Activated T-cell treated with anti-CD3 and anti-CD28 coated beads, Interleukin-2, amount 50 U/mL, for 72 hours (primary cell): ENCODE measurements at regions not wholly inside any gene's neighbourhood (a gene's known extent, or its start where the extent isn't known, plus 50 kb on each side); places are given as distances from the start of the nearest gene placed in this dataset.
"Not testable (repeated sequence)": the region's sequence is repeated elsewhere in the genome, so short reads cannot be mapped to it uniquely, and the experiment has no call there.

ENCODE experiments used
- ATAC-seq, 2 donors: fragments of 150-1000 bp; cut with Tn5 transposase; replicated peaks in 1 of 2; 2 replicates each; pipeline ENCODE4 v1.10.0; 2021; ENCODE audit warnings: moderate library complexity in 2 of 2, mild to moderate bottlenecking in 1 of 2
- DNase-seq, 2 donors: peaks; one replicate each; pipeline ENCODE4 v3.0.0; 2021 to 2022; ENCODE audit warnings: mixed read lengths in 1 of 2
- H3K27ac Mint-ChIP-seq: one replicate; pipeline ENCODE4 v1.8.0; 2022; ENCODE audit warnings: mild to moderate bottlenecking, moderate library complexity, mixed read lengths
- H3K27me3 Mint-ChIP-seq: one replicate; pipeline ENCODE4 v1.8.0; 2022; ENCODE audit warnings: low read depth, mixed read lengths
- H3K36me3 Mint-ChIP-seq, 2 donors: one replicate each; pipeline ENCODE4 v1.8.0; 2022; ENCODE audit warnings: mixed read lengths in 2 of 2, mild to moderate bottlenecking in 1 of 2; ENCODE audit not compliant: insufficient read depth in 2 of 2
- H3K4me1 Mint-ChIP-seq: one replicate; pipeline ENCODE4 v1.8.0; 2022; ENCODE audit warnings: low read depth, mixed read lengths
- H3K4me3 Mint-ChIP-seq, 2 donors: one replicate each; pipeline ENCODE4 v1.8.0; 2022; ENCODE audit warnings: mild to moderate bottlenecking in 2 of 2, mixed read lengths in 2 of 2, moderate library complexity in 2 of 2
- H3K9me3 Mint-ChIP-seq, 2 donors: one replicate each; pipeline ENCODE4 v1.8.0; 2022; ENCODE audit warnings: mixed read lengths in 2 of 2

DNA sequence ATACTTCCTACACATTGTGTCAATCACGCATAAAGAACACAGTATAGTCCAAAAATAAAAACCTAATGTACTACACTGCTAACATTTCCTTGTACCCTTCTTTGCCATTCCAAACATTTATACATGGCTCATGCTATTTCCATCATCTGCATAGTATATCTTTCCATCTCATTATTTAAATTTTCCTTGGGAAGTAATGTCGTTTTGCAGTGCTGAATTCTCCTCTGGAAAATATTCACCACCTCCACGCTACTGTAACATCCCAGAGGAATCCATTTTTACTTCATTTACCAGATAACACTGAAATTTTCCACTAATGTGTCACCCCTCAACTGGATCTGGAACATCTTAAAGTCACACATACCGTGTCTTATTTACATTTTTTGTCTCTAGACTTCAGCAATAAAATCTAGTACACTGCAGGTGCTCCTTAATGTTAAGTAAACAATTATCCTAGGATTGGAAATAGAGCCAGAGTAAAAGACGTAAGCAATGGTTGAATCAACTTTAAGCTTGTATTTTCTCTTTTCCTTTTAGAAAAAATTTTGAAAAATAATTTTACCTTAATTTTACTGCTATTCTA is 881.0 kb downstream of the AMY1C start:
- no peaks in the 10 kb centered on the region for H3K36me3 Mint-ChIP-seq
- H3K4me3 Mint-ChIP-seq = no peak overlapping the region
- no peaks in the 10 kb centered on the region for H3K4me1 Mint-ChIP-seq
- peaks cover 2 to 4% of the 10 kb centered on the region in 2 donors for H3K9me3 Mint-ChIP-seq
- DNase-seq = no peak
- H3K27me3 Mint-ChIP-seq = no peaks in the 10 kb centered on the region
- no peak for ATAC-seq
- no peak overlapping the region for H3K27ac Mint-ChIP-seq

DNA sequence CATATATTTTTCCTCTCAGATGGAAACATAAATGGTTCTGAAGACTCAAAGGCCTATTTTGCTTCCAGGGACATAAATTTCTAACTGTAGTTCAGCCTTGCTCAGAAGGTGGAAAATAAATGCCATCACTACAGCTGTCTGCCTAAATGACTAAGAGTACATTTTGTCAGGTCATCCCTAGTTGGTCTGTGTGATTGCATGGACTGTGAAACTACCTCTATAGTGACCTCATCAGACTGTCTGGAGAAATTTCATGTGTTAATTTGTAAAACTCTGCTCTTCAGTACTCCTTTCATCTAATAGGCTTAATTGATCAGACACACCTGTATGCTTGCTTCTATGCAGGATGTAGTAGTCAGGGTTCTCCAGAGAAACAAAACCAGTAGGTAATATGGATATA is 886.9 kb downstream of the AMY1C start:
- Mint-ChIP-seq H3K27me3 (no peaks in the 10 kb centered on the region), H3K4me1 (no peaks in the 10 kb centered on the region), H3K27ac (no peak overlapping the region), H3K4me3 (no peak overlapping the region), H3K9me3 (peaks cover 3 to 5% of the 10 kb centered on the region in 2 donors), H3K36me3 (peaks cover 0 to 2% of the 10 kb centered on the region in 2 donors)
- DNase-seq = no peak
- no peak for ATAC-seq

DNA sequence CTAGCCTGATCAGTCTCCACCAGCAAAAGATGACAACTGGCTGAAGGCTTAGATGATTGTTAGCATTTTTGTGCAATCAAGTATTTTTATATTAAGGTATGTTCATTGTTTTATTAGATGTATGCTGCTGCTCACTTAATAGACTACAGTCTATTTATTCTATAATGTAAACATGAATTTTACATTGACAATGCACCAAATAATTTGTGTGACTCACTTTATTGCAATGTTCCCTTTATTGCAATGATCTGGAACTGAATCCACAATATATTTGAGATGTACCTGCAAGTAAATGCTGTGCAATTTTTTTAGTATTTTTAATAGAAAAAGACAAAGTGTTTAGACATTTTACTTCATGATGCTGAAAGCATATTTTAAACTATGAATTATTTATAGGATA is 896.5 kb downstream of the AMY1C start:
- Mint-ChIP-seq H3K27me3 (no peaks in the 10 kb centered on the region), H3K9me3 (peaks cover 2 to 5% of the 10 kb centered on the region in 2 donors), H3K4me3 (no peak overlapping the region), H3K27ac (no peak overlapping the region), H3K36me3 (no peaks in the 10 kb centered on the region), H3K4me1 (no peaks in the 10 kb centered on the region)
- ATAC-seq = no peak
- DNase-seq = no peak

DNA sequence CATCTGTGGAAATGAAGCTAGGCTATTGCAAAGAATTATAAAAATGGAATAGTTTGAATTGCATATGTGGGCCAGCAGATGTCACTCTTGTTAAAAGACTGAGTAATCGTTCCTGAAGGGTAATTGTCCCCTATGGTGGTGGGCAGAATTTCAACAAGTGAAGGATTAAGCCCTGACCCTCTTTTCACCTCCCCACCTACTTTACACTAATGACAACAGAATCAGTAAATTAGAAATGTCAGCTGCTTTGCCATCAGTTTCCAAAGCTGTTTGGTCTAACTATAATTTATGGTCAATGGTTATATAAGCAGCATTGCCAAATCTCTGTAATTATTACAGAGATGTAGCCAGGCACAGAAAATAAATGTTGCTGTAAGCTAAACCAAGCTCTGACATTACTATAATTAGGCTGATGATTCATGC is 898.6 kb downstream of the AMY1C start:
- Mint-ChIP-seq H3K27ac (no peak overlapping the region), H3K4me3 (no peak overlapping the region), H3K4me1 (no peaks in the 10 kb centered on the region), H3K27me3 (no peaks in the 10 kb centered on the region), H3K36me3 (no peaks in the 10 kb centered on the region), H3K9me3 (peaks cover 0 to 6% of the 10 kb centered on the region in 2 donors)
- no peak for DNase-seq
- no peak for ATAC-seq

DNA sequence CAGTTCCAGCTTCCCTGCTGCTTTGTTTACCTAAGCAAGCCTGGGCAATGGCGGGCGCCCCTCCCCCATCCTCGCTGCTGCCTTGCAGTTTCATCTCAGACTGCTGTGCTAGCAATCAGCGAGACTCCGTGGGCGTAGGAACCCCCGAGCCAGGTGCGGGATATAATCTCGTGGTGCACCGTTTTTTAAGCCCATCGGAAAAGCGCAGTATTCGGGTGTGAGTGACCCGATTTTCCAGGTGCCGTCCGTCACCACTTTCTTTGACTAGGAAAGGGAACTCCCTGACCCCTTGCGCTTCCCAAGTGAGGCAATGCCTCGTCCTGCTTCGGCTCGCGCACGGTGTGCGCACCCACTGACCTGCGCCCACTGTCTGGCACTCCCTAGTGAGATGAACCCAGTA is 914.7 kb downstream of the AMY1C start:
- DNase-seq, H3K4me1 Mint-ChIP-seq, H3K9me3 Mint-ChIP-seq, ATAC-seq, H3K4me3 Mint-ChIP-seq, H3K27me3 Mint-ChIP-seq, H3K36me3 Mint-ChIP-seq, H3K27ac Mint-ChIP-seq: not testable (repeated sequence)

DNA sequence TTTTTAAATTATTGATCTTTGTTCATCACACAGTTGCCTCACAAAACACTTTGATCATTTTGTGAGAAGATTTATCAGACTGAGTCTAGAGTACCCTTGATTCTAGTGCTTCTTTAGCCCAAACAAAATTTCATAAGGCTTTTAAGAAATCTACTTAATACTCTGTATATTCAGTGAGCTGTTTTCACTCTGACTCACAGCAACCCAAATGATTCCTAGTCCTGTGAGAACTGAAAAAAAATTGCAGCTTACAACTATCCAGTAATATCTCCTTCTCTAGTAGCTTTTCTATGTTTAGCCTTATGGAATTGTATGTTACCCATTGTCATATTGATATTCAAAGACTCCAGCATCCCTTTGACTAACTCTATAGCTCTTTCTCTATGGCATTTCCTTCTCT is 915.6 kb downstream of the AMY1C start:
- Mint-ChIP-seq H3K4me1 (no peaks in the 10 kb centered on the region), H3K9me3 (peaks cover 2 to 9% of the 10 kb centered on the region in 2 donors), H3K4me3 (no peak overlapping the region), H3K27me3 (no peaks in the 10 kb centered on the region), H3K36me3 (peaks cover 2 to 5% of the 10 kb centered on the region in 2 donors), H3K27ac (no peak overlapping the region)
- no peak for DNase-seq
- ATAC-seq = no peak

DNA sequence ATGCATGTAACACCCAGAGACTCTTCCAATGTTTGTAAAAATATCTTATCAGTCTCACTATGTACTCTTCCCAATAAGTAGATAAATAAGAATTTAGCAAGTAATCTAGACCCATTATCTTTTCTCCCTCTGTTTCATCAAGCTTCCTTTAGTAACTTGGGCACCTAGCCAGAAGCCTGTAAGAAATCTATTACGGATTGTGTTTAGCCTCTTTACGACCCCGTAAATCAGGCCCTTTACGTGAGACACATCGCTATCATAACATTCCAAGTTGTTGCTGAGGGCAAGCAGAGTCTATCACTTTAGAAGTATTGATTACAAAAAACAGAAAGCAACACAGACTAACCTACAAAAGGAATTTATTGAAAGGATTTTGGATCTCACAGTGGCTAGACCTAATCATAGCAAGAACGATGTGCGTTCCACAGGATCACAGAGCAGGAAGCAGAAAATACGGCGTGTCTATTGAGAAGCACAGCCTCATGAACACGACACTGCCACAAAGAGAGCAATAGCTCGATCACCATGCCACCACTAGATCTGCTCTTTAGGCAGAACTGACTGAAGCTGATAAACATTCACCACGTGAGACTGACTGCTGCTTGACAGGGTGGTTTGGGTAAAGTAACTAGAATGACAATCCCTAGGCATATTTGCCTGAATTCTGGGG is 922.1 kb downstream of the AMY1C start:
- H3K4me1 Mint-ChIP-seq = no peaks in the 10 kb centered on the region
- no peaks in the 10 kb centered on the region for H3K36me3 Mint-ChIP-seq
- ATAC-seq = no peak
- peaks cover 1 to 5% of the 10 kb centered on the region in 2 donors for H3K9me3 Mint-ChIP-seq
- no peak overlapping the region for H3K27ac Mint-ChIP-seq
- no peak for DNase-seq
- H3K4me3 Mint-ChIP-seq = no peak overlapping the region
- H3K27me3 Mint-ChIP-seq = no peaks in the 10 kb centered on the region

DNA sequence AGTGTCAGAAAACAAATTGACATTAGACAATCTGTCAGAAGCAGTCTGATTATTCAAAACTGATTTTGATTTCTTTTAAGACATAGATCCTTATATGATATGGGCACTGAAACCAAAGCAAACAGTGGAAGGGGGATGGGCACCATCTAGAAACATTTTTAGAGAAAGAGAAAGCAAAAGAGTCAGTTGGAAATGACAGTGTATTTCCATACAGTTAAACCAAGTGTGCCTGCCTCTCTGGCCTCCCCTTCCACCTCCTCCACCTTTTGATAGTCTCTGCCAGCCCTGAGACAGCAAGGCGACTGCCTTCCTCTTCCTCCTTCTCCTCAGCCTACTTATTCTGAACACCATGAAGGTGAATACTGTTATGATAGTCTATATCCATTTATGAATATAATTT is 949.7 kb downstream of the AMY1C start:
- peaks cover 0 to 3% of the 10 kb centered on the region in 2 donors for H3K36me3 Mint-ChIP-seq

DNA sequence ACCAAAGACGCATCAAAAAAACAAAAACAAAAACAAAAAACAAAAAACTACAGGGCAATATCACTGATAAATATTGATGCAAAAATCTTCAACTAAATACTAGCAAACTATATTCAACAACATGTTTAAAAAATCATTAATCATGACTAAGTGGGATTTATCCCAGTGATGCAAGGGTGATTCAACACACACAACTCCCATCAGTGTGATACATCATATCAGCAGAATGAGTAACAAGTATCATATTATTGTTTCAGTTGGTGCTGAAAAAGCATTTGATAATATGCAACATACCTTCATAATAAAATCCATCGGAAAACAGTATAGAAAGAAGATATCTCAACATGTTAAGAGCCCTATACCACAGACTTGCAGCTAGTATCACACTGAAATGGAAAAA is 953.0 kb downstream of the AMY1C start:
- ATAC-seq (no peak), DNase-seq (no peak)
- Mint-ChIP-seq H3K36me3 (no peaks in the 10 kb centered on the region), H3K4me1 (no peaks in the 10 kb centered on the region), H3K9me3 (peaks cover 6 to 8% of the 10 kb centered on the region in 2 donors), H3K27ac (no peak overlapping the region), H3K27me3 (no peaks in the 10 kb centered on the region), H3K4me3 (no peak overlapping the region)

More for the DNA sequence above, 949.7 kb downstream of the AMY1C start:
- no peak overlapping the region for H3K27ac Mint-ChIP-seq
- DNase-seq = no peak
- no peaks in the 10 kb centered on the region for H3K4me1 Mint-ChIP-seq
- ATAC-seq = no peak
- H3K27me3 Mint-ChIP-seq = no peaks in the 10 kb centered on the region
- H3K9me3 Mint-ChIP-seq = peaks cover 11 to 14% of the 10 kb centered on the region in 2 donors
- no peak overlapping the region for H3K4me3 Mint-ChIP-seq

DNA sequence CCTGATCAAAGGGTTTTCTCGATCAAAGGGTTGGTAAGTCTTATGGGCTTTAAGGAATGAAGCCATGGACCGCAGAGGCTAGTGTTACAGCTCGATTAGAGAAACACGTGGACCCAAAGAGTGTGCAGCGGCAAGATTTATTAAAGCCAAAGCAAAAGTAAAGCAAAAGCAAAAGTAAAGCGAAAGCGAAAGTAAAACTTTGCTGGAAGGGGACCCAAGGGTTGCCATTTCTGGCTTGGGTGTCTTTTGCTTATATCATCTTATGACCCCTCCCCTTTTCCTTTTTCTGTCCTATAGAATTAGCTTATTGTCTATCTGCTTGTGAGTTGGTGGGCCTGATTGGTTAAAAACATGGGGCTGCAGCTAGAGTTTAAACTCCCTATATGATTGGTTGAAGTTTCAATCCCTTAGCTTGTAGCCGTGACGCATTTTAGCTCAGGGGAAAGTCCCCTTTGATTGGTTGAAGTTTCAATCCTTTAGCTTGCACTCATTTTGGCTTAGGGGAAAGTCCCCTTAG is 957.0 kb downstream of the AMY1C start:
- no peak overlapping the region for H3K4me3 Mint-ChIP-seq
- no peaks in the 10 kb centered on the region for H3K36me3 Mint-ChIP-seq
- no peaks in the 10 kb centered on the region for H3K27me3 Mint-ChIP-seq
- DNase-seq (no peak), ATAC-seq (no peak)
- H3K9me3 Mint-ChIP-seq = peaks cover 10% of the 10 kb centered on the region in 2 donors
- no peaks in the 10 kb centered on the region for H3K4me1 Mint-ChIP-seq
- H3K27ac Mint-ChIP-seq = no peak overlapping the region

DNA sequence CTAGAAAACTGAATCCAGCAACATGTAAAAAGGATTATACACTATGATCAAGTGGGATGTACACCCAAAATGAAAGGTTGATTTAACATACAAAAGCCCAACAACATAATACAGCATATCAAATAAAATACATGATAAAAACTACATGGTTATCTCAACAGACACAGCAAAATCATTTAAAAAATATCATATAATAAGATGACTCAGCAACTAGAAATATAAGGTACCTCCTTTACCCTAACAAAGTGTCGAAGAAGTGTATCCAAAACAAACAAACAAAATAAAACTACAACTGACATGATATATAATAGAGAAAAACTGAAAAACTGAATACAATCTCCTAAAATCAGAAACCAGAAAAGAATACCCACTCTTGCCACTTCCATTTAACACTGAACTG is 969.1 kb downstream of the AMY1C start:
- H3K4me1 Mint-ChIP-seq = no peaks in the 10 kb centered on the region
- H3K27ac Mint-ChIP-seq = no peak overlapping the region
- H3K36me3 Mint-ChIP-seq = no peaks in the 10 kb centered on the region
- H3K9me3 Mint-ChIP-seq = peaks cover 11% of the 10 kb centered on the region in 2 donors
- DNase-seq (no peak), ATAC-seq (no peak)
- H3K4me3 Mint-ChIP-seq = no peak overlapping the region
- H3K27me3 Mint-ChIP-seq = no peaks in the 10 kb centered on the region

DNA sequence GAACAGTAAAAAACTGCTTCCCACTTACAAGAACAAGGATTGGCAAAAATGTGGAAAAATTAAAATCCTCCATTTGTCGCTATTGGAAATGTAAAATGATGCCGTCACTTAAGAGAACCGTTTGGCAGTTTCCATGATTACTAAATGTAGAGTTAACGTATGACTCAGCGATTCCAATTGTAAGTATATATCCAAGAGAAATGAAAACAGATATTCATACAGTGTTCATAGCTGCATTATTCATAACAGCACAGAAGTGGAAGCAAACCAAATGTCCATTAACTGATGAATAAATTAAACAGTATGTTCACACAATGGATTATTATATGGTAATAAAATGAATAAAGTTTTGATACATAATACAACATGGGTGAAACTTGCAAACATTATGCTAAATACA is 971.0 kb downstream of the AMY1C start:
- Mint-ChIP-seq H3K9me3 (peaks cover 11 to 13% of the 10 kb centered on the region in 2 donors), H3K27me3 (no peaks in the 10 kb centered on the region), H3K4me1 (no peaks in the 10 kb centered on the region), H3K27ac (no peak overlapping the region), H3K4me3 (no peak overlapping the region), H3K36me3 (peaks cover 0 to 2% of the 10 kb centered on the region in 2 donors)
- ATAC-seq (no peak), DNase-seq (no peak)

DNA sequence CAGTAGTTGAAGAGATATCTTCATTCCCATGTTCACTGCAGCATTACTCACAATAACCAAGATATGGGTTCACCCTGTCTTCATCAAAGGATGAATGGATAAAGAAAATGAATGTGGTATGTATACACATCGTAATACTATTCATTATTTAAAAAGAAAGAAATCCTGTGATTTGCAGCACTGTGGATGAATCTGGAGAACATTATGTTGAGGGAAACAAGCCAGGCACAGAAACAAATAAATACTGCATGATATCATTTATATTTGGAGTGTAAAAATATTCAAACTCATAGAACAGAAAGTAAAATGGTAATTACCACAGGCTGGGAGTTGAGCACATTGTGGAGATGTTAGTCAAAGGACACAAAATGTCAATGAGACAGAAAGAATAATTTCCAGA is 977.2 kb downstream of the AMY1C start:
- Mint-ChIP-seq H3K27me3 (no peaks in the 10 kb centered on the region), H3K36me3 (peaks cover 0 to 2% of the 10 kb centered on the region in 2 donors), H3K4me3 (no peak overlapping the region), H3K9me3 (peaks cover 16 to 20% of the 10 kb centered on the region in 2 donors), H3K4me1 (no peaks in the 10 kb centered on the region), H3K27ac (no peak overlapping the region)
- ATAC-seq (no peak), DNase-seq (no peak)

DNA sequence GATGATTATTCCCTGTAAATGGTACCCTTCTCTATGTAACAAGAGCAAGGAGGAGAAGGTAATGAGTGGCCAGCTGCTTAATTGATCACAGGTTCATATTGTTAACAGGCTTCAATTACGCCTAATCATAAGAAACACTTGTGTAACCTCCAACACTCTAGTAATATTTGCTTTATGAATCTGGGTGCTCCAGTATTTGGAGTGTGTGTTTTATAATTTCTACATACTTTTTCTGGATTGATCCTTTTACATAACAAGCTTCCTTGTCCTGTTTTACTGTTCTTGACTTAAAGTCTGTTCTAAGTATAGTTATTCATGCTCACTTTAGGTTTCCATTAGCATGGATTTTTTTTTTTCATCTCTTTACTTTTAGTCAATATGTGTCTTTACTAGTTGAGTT is 984.2 kb downstream of the AMY1C start:
- Mint-ChIP-seq H3K36me3 (peaks cover 0 to 2% of the 10 kb centered on the region in 2 donors), H3K4me3 (no peak overlapping the region), H3K27me3 (no peaks in the 10 kb centered on the region), H3K27ac (no peak overlapping the region), H3K9me3 (peaks cover 16 to 24% of the 10 kb centered on the region in 2 donors), H3K4me1 (no peaks in the 10 kb centered on the region)
- DNase-seq (no peak), ATAC-seq (no peak)
